Memory B cell (primary cell): ENCODE measurements at regions not wholly inside any gene's neighbourhood (a gene's known extent, or its start where the extent isn't known, plus 50 kb on each side); places are given as distances from the start of the nearest gene placed in this dataset.
"Not testable (repeated sequence)": the region's sequence is repeated elsewhere in the genome, so short reads cannot be mapped to it uniquely, and the experiment has no call there.

Experiments used
- ATAC-seq: fragments of 150-1000 bp; cut with Tn5 transposase; 2 replicates; pipeline ENCODE4 v1.10.0; 2021; ENCODE audit warnings: low read depth, mild to moderate bottlenecking, moderate library complexity
- DNase-seq, 2 donors: peaks; one replicate each; pipeline ENCODE4 v3.0.0; 2022; ENCODE audit warnings: low spot score in 2 of 2
- H3K27ac Mint-ChIP-seq: one replicate; pipeline ENCODE4 v1.8.0; 2022; ENCODE audit warnings: mild to moderate bottlenecking, moderate library complexity, mixed read lengths
- H3K27me3 Mint-ChIP-seq: one replicate; pipeline ENCODE4 v1.8.0; 2022; ENCODE audit warnings: mixed read lengths
- H3K36me3 Mint-ChIP-seq: one replicate; pipeline ENCODE4 v1.8.0; 2022; ENCODE audit warnings: mild to moderate bottlenecking, mixed read lengths
- H3K4me1 Mint-ChIP-seq: one replicate; pipeline ENCODE4 v1.8.0; 2022; ENCODE audit warnings: mixed read lengths
- H3K4me3 Mint-ChIP-seq: one replicate; pipeline ENCODE4 v1.8.0; 2022; ENCODE audit warnings: mild to moderate bottlenecking, moderate library complexity, mixed read lengths
- H3K9me3 Mint-ChIP-seq: one replicate; pipeline ENCODE4 v1.8.0; 2022; ENCODE audit warnings: mixed read lengths

- DNase-seq (no peak), ATAC-seq (no peak)
- Mint-ChIP-seq H3K4me3 (no peak overlapping the region), H3K27me3 (peaks cover 3% of the 10 kb centered on the region), H3K4me1 (peaks cover 4% of the 10 kb centered on the region), H3K27ac (no peak overlapping the region), H3K9me3 (no peaks in the 10 kb centered on the region), H3K36me3 (no peaks in the 10 kb centered on the region)
Observed at GRCh38 chr2:180555391-180555965, 424.9 kb upstream of the UBE2E3 start.

- Mint-ChIP-seq H3K4me3 (no peak overlapping the region), H3K27me3 (peaks cover 3% of the 10 kb centered on the region), H3K4me1 (no peaks in the 10 kb centered on the region), H3K36me3 (no peaks in the 10 kb centered on the region), H3K9me3 (no peaks in the 10 kb centered on the region), H3K27ac (no peak overlapping the region)
- DNase-seq: no peak
- ATAC-seq: no peak
Observed at GRCh38 chr2:180554330-180554729, 426.1 kb upstream of the UBE2E3 start.

DNA sequence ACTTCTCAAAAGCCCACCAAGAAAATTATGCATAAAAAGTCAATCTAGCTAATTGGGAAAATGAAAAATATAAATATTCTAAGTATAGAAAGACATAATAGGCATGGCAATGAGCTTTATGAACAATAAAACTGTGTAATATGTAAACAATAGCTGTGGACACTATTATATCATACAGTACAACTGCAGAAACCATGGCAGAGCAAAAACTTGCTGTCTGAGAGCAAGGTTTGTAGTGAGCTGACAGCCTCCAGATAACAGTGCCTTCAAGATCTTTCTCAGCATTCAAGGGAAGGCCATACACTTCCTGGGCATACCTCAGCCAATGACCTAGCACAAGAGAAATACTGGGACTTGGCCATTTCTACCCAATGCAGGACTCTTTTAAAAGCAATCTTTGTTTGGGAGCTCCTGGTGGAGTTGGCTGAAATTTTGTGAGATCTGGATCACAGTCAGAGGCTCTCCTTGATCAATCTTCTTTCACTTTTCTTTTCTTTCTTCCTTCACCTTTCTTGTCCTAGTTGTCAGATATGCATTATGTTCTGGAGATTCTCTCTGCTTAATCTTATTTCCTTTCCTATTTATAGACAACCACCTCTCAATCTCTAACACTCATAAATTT lies 427.2 kb upstream of the UBE2E3 start:
- H3K27ac Mint-ChIP-seq: no peak overlapping the region
- H3K36me3 Mint-ChIP-seq: no peaks in the 10 kb centered on the region
- no peaks in the 10 kb centered on the region for H3K4me1 Mint-ChIP-seq
- H3K9me3 Mint-ChIP-seq: no peaks in the 10 kb centered on the region
- peaks cover 3% of the 10 kb centered on the region for H3K27me3 Mint-ChIP-seq
- DNase-seq (no peak), ATAC-seq (no peak)
- no peak overlapping the region for H3K4me3 Mint-ChIP-seq

DNA sequence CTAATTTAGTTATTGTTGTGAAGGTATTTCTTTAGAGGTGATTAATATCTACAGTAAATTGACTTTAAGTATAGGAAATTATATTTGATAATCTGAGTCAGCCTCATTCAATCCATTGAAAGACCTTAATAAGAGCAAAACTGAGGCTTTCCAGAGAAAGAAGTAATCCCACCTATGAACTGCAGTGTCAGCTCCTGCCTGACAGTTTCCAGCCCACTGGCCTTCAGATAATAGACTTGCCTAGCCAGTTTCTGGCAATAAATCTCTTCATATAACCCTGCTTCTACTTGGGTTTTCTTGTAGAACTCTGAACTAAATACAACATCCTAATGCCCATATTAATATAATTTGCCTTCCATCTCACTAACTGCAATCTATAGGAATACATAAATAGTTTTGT lies 437.9 kb upstream of the UBE2E3 start:
- ATAC-seq: no peak
- no peaks in the 10 kb centered on the region for H3K36me3 Mint-ChIP-seq

GRCh38 chr2:180540761-180541160 lies 439.6 kb upstream of the UBE2E3 start:
- peaks cover 6% of the 10 kb centered on the region for H3K27me3 Mint-ChIP-seq

More for the DNA sequence above, 437.9 kb upstream of the UBE2E3 start:
- peaks cover 6% of the 10 kb centered on the region for H3K27me3 Mint-ChIP-seq
- H3K9me3 Mint-ChIP-seq: peaks cover 2% of the 10 kb centered on the region
- no peak for DNase-seq
- no peaks in the 10 kb centered on the region for H3K4me1 Mint-ChIP-seq
- no peak overlapping the region for H3K27ac Mint-ChIP-seq
- H3K4me3 Mint-ChIP-seq: no peak overlapping the region

GRCh38 chr2:180539541-180539940 lies 440.9 kb upstream of the UBE2E3 start:
- Mint-ChIP-seq H3K9me3 (peaks cover 2% of the 10 kb centered on the region), H3K27me3 (peaks cover 2% of the 10 kb centered on the region), H3K4me1 (no peaks in the 10 kb centered on the region), H3K36me3 (no peaks in the 10 kb centered on the region), H3K27ac (no peak overlapping the region), H3K4me3 (no peak overlapping the region)
- ATAC-seq (no peak), DNase-seq (no peak)

More at GRCh38 chr2:180540761-180541160, 439.6 kb upstream of the UBE2E3 start:
- Mint-ChIP-seq H3K9me3 (peaks cover 2% of the 10 kb centered on the region), H3K4me3 (no peak overlapping the region), H3K36me3 (no peaks in the 10 kb centered on the region), H3K4me1 (no peaks in the 10 kb centered on the region), H3K27ac (no peak overlapping the region)
- DNase-seq: no peak
- no peak for ATAC-seq

GRCh38 chr2:180535289-180535688 lies 445.1 kb upstream of the UBE2E3 start:
- Mint-ChIP-seq H3K9me3 (no peaks in the 10 kb centered on the region), H3K27ac (no peak overlapping the region), H3K27me3 (peaks cover 4% of the 10 kb centered on the region), H3K4me3 (no peak overlapping the region), H3K36me3 (no peaks in the 10 kb centered on the region), H3K4me1 (no peaks in the 10 kb centered on the region)
- DNase-seq (no peak), ATAC-seq (no peak)

- H3K4me3 Mint-ChIP-seq: not testable (repeated sequence)
Observed at GRCh38 chr2:180531787-180532186, 448.6 kb upstream of the UBE2E3 start.

DNA sequence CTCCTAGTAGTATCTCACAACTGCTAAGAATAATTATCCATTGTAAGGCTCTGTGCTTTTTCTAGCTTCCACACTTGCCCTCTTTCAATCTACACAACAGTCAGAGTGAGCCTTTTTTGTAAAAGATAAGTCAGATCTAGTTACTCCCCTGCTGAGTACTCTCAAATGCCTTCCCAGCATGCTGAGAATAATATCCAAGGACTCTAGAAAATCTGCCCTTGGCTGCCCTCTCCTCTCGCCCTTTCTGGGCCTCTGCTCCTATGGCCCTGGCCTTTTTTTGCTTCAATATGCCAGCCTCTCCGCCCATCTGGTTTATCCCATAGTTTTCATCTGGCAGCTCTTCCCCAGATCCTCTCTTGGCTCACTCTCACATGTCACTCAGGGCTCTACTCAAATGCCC lies 455.9 kb upstream of the UBE2E3 start:
- peaks cover 5% of the 10 kb centered on the region for H3K4me1 Mint-ChIP-seq
- no peak overlapping the region for H3K27ac Mint-ChIP-seq
- H3K4me3 Mint-ChIP-seq: no peak overlapping the region
- no peak for ATAC-seq
- H3K27me3 Mint-ChIP-seq: no peaks in the 10 kb centered on the region
- DNase-seq: no peak
- no peaks in the 10 kb centered on the region for H3K36me3 Mint-ChIP-seq
- H3K9me3 Mint-ChIP-seq: no peaks in the 10 kb centered on the region

More at GRCh38 chr2:180531787-180532186, 448.6 kb upstream of the UBE2E3 start:
- not testable (repeated sequence) for H3K9me3 Mint-ChIP-seq, H3K4me1 Mint-ChIP-seq, H3K27me3 Mint-ChIP-seq, DNase-seq, H3K27ac Mint-ChIP-seq, H3K36me3 Mint-ChIP-seq, ATAC-seq

GRCh38 chr2:180523621-180524340 lies 456.6 kb upstream of the UBE2E3 start:
- no peaks in the 10 kb centered on the region for H3K9me3 Mint-ChIP-seq
- ATAC-seq (no peak), DNase-seq (no peak)
- H3K36me3 Mint-ChIP-seq: no peaks in the 10 kb centered on the region
- no peak overlapping the region for H3K4me3 Mint-ChIP-seq
- no peak overlapping the region for H3K27ac Mint-ChIP-seq
- no peaks in the 10 kb centered on the region for H3K27me3 Mint-ChIP-seq
- H3K4me1 Mint-ChIP-seq: peaks cover 5% of the 10 kb centered on the region

GRCh38 chr2:180520921-180521581 lies 459.4 kb upstream of the UBE2E3 start:
- H3K9me3 Mint-ChIP-seq: no peaks in the 10 kb centered on the region
- ATAC-seq (no peak), DNase-seq (no peak)
- H3K27me3 Mint-ChIP-seq: no peaks in the 10 kb centered on the region
- H3K27ac Mint-ChIP-seq: no peak overlapping the region
- peaks cover 14% of the 10 kb centered on the region for H3K4me1 Mint-ChIP-seq
- H3K4me3 Mint-ChIP-seq: no peak overlapping the region
- H3K36me3 Mint-ChIP-seq: no peaks in the 10 kb centered on the region

DNA sequence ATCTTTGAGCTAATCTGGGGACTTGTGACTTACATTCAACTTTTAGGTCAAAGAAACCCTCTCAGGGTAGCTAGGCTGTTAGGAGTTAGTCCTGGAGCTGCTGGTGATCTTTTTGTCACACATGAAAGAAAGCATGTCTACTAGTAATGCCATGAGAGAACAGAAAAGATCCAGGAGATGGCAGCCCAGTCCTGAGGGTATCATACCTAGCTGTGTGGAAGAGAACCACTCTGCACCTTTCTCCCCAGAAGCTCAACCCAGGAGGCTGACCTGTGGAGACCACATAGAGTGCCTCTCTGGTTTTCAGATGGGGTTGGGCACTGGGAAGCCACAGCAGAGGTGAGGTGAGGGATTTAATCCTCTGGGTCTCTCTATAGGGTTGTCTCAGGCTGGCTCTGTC lies 460.2 kb upstream of the UBE2E3 start:
- no peak for ATAC-seq
- H3K4me3 Mint-ChIP-seq: no peak overlapping the region
- no peaks in the 10 kb centered on the region for H3K27me3 Mint-ChIP-seq
- H3K36me3 Mint-ChIP-seq: no peaks in the 10 kb centered on the region
- H3K4me1 Mint-ChIP-seq: peaks cover 16% of the 10 kb centered on the region
- H3K9me3 Mint-ChIP-seq: no peaks in the 10 kb centered on the region
- DNase-seq: no peak
- no peak overlapping the region for H3K27ac Mint-ChIP-seq

GRCh38 chr2:180519276-180519675 lies 461.1 kb upstream of the UBE2E3 start:
- no peak overlapping the region for H3K27ac Mint-ChIP-seq
- ATAC-seq (no peak), DNase-seq (no peak)
- H3K4me3 Mint-ChIP-seq: no peak overlapping the region
- H3K9me3 Mint-ChIP-seq: no peaks in the 10 kb centered on the region
- H3K36me3 Mint-ChIP-seq: no peaks in the 10 kb centered on the region
- H3K27me3 Mint-ChIP-seq: no peaks in the 10 kb centered on the region
- H3K4me1 Mint-ChIP-seq: peaks cover 16% of the 10 kb centered on the region

GRCh38 chr2:180516232-180516631 lies 464.2 kb upstream of the UBE2E3 start:
- no peak overlapping the region for H3K4me3 Mint-ChIP-seq
- no peaks in the 10 kb centered on the region for H3K27me3 Mint-ChIP-seq
- no peaks in the 10 kb centered on the region for H3K9me3 Mint-ChIP-seq
- no peak for DNase-seq
- ATAC-seq: peak; percentile 27
- peaks cover 16% of the 10 kb centered on the region for H3K4me1 Mint-ChIP-seq
- H3K27ac Mint-ChIP-seq: no peak overlapping the region
- no peaks in the 10 kb centered on the region for H3K36me3 Mint-ChIP-seq
